Panc1 (cell line): ENCODE measurements at regions not wholly inside any gene's neighbourhood (a gene's known extent, or its start where the extent isn't known, plus 50 kb on each side); places are given as distances from the start of the nearest gene placed in this dataset.

ENCODE experiments used
- ATAC-seq: fragments of 200-7000 bp; cut with Tn5 transposase; 2 replicates; pipeline ENCODE4 v1.9.1; 2020; ENCODE audit warnings: mild to moderate bottlenecking, moderate library complexity
- BruUV-seq: library from RNA; stranded (reverse); fragments of 400-500 nt; replicated peaks from 2 replicates; lab custom pipeline; 2021; lab: Mats Ljungman, UMichigan
- CTCF ChIA-PET: fragments of 300-600 bp; sonication (Branson Sonifier 250); formaldehyde crosslinking; loops from one replicate; lab custom pipeline; 2022; ENCODE audit warnings: antibody characterized with exemption; lab: Charles Lee
- POLR2A ChIA-PET: fragments of 300-600 bp; sonication (Branson Sonifier 250); formaldehyde crosslinking; loops from one replicate; lab custom pipeline; 2022; ENCODE audit warnings: antibody characterized with exemption; lab: Charles Lee
- DNase-seq: peaks from one replicate; pipeline ENCODE4 v3.0.0-alpha.2; 2010; ENCODE audit warnings: low read depth, low spot score
- H3K27ac ChIP-seq: 2 replicates; pipeline ENCODE4 v1.5.1; 2011; ENCODE audit warnings: mild to moderate bottlenecking, low read length, inconsistent platforms
- H3K27me3 ChIP-seq: fragments of 200-500 bp; sonication (Bioruptor generic); 2 replicates; pipeline ENCODE4 v1.6.0; 2014; ENCODE audit warnings: low read length, inconsistent platforms; ENCODE audit not compliant: control insufficient read depth, insufficient read depth
- H3K36me3 ChIP-seq: fragments of 200-500 bp; sonication (Bioruptor generic); 2 replicates; pipeline ENCODE4 v1.5.1; 2014; ENCODE audit warnings: inconsistent platforms, mild to moderate bottlenecking, low read length, moderate library complexity; ENCODE audit not compliant: control insufficient read depth, insufficient read depth
- H3K4me1 ChIP-seq: 2 replicates; pipeline ENCODE4 v1.5.1; 2011; ENCODE audit warnings: inconsistent platforms, mild to moderate bottlenecking, low read length, moderate library complexity; ENCODE audit not compliant: control insufficient read depth, insufficient read depth
- H3K4me3 ChIP-seq, 2 experiments: 2 replicates each; pipeline ENCODE4 v1.5.1; 2011 to 2012; ENCODE audit warnings: low read depth in 2 of 2, low read length in 2 of 2, mild to moderate bottlenecking in 2 of 2, inconsistent platforms in 1 of 2, moderate library complexity in 1 of 2
- H3K9me3 ChIP-seq: fragments of 200-500 bp; sonication (Bioruptor generic); 2 replicates; pipeline ENCODE4 v1.5.1; 2014; ENCODE audit warnings: low read depth, mild to moderate bottlenecking, inconsistent platforms, low read length, moderate library complexity; ENCODE audit not compliant: control insufficient read depth, insufficient read depth
- CTCF ChIP-seq: fragments of 450-650 bp; IDR thresholded peaks from 2 replicates; pipeline ENCODE4 v1.5.1; 2017; ENCODE audit warnings: mild to moderate bottlenecking
- POLR2AphosphoS5 ChIP-seq: IDR thresholded peaks from 2 replicates; pipeline ENCODE4 v1.6.1; 2012; ENCODE audit warnings: mild to moderate bottlenecking, low read depth, low read length, moderate library complexity
- REST ChIP-seq, 2 experiments: IDR thresholded peaks; 2 replicates each; pipeline ENCODE4 v1.6.1; 2011 to 2012; ENCODE audit warnings: low read depth in 2 of 2, control low read depth in 1 of 2, low read length in 1 of 2, mild to moderate bottlenecking in 1 of 2, moderate library complexity in 1 of 2; ENCODE audit not compliant: insufficient read depth in 1 of 2
- SIN3A ChIP-seq: IDR thresholded peaks from 2 replicates; pipeline ENCODE4 v1.6.1; 2012; ENCODE audit warnings: low read depth, mild to moderate bottlenecking, low read length, moderate library complexity, borderline replicate concordance; ENCODE audit not compliant: insufficient read depth
- TCF7L2 ChIP-seq: IDR thresholded peaks from 2 replicates; pipeline ENCODE4 v1.6.1; 2011; ENCODE audit warnings: mild to moderate bottlenecking, low read depth, low read length, inconsistent platforms
- in situ Hi-C: cut with HindIII; loops from 2 replicates; pipeline ENCODE4 v1.10.0; 2016; ENCODE audit warnings: low sequenced_read_pairs, low pct_unique_long_range_greater_than_20kb
- intact Hi-C: fragments of 100-400 bp; cut with micrococcal nuclease; formaldehyde crosslinking; loops from one replicate; pipeline ENCODE4 v1.10.0; 2022; ENCODE audit not compliant: unreplicated experiment

- ChIA-PET CTCF (no interaction called here), POLR2A (no interaction called here)
- Histone ChIP-seq H3K27ac (no peak overlapping the region), H3K9me3 (peaks cover 4% of the 10 kb centered on the region; the same call in 1 of the 2 replicates), H3K27me3 (no peaks in the 10 kb centered on the region), H3K4me1 (no peaks in the 10 kb centered on the region), H3K4me3 (no peak overlapping the region), H3K36me3 (no peaks in the 10 kb centered on the region)
- TF ChIP-seq SIN3A (no peak), CTCF (no peak), TCF7L2 (no peak), POLR2AphosphoS5 (no peak), REST (IDR thresholded peaks at IDR 0.05; ENCODE audit: insufficient read depth in 1 of 2, low read depth in 2 of 2, low read length in 1 of 2) (no peak)
- no peak for DNase-seq
- intact Hi-C loops: no loop called here
- no peak for ATAC-seq
- BruUV-seq: no TSS peak
- in situ Hi-C loops: no loop called here
Measured at GRCh38 chr5:114822863-114823262, 346.8 kb downstream of the TRIM36 start.

- BruUV-seq: no TSS peak
- no peak overlapping the region for H3K4me3 ChIP-seq
- ChIA-PET CTCF (no interaction called here), POLR2A (no interaction called here)
- no peaks in the 10 kb centered on the region for H3K36me3 ChIP-seq
- no peak for ATAC-seq
- no peak overlapping the region for H3K27ac ChIP-seq
- DNase-seq: no peak
- intact Hi-C loops (no loop called here), in situ Hi-C loops (no loop called here)
- H3K4me1 ChIP-seq: no peaks in the 10 kb centered on the region
- H3K9me3 ChIP-seq: peaks cover 4% of the 10 kb centered on the region; the same call in 1 of the 2 replicates
- TF ChIP-seq CTCF (no peak), TCF7L2 (no peak), REST (IDR thresholded peaks at IDR 0.05; ENCODE audit: insufficient read depth in 1 of 2, low read depth in 2 of 2, low read length in 1 of 2) (no peak), SIN3A (no peak), POLR2AphosphoS5 (no peak)
- H3K27me3 ChIP-seq: no peaks in the 10 kb centered on the region
Measured at GRCh38 chr5:114822436-114822835, 347.3 kb downstream of the TRIM36 start.
